ENCODE measurements at regions not wholly inside any gene's neighbourhood (a gene's known extent, or its start where the extent isn't known, plus 50 kb on each side); places are given as distances from the start of the nearest gene placed in this dataset.
"Not testable (repeated sequence)": the region's sequence is repeated elsewhere in the genome, so short reads cannot be mapped to it uniquely, and the experiment has no call there.

- H3K36me3 ChIP-seq (replicated peaks; ENCODE audit: control insufficient read depth, insufficient read depth, low read length): no peaks in the 10 kb centered on the region
- no peak for DNase-seq
- no peaks in the 10 kb centered on the region for H3K27me3 ChIP-seq (ENCODE audit: control insufficient read depth, insufficient read depth, low read length)
- no peak overlapping the region for H3K4me3 ChIP-seq (ENCODE audit: insufficient read depth, low read depth, low read length)
These were observed 629.4 kb downstream of the CBLN4 start for GRCh38 chr20:55375920-55376319.

GRCh38 chr20:55365745-55366144, 639.6 kb downstream of the CBLN4 start:
- Histone ChIP-seq H3K27me3 (ENCODE audit: control insufficient read depth, insufficient read depth, low read length) (no peaks in the 10 kb centered on the region), H3K36me3 (replicated peaks; ENCODE audit: control insufficient read depth, insufficient read depth, low read length) (no peaks in the 10 kb centered on the region), H3K4me3 (ENCODE audit: insufficient read depth, low read depth, low read length) (no peak overlapping the region)
- no peak for DNase-seq

- DNase-seq: no peak
- no peak overlapping the region for H3K4me3 ChIP-seq (ENCODE audit: insufficient read depth, low read depth, low read length)
- no peaks in the 10 kb centered on the region for H3K27me3 ChIP-seq (ENCODE audit: control insufficient read depth, insufficient read depth, low read length)
- H3K36me3 ChIP-seq (replicated peaks; ENCODE audit: control insufficient read depth, insufficient read depth, low read length): no peaks in the 10 kb centered on the region
These were observed 644.4 kb downstream of the CBLN4 start for GRCh38 chr20:55360895-55361294.

GRCh38 chr20:55354720-55355119, 650.6 kb downstream of the CBLN4 start:
- DNase-seq: no peak
- Histone ChIP-seq H3K27me3 (ENCODE audit: control insufficient read depth, insufficient read depth, low read length) (no peaks in the 10 kb centered on the region), H3K36me3 (replicated peaks; ENCODE audit: control insufficient read depth, insufficient read depth, low read length) (no peaks in the 10 kb centered on the region), H3K4me3 (ENCODE audit: insufficient read depth, low read depth, low read length) (no peak overlapping the region)

GRCh38 chr20:55353206-55353605, 652.1 kb downstream of the CBLN4 start:
- no peak for DNase-seq
- no peaks in the 10 kb centered on the region for H3K27me3 ChIP-seq (ENCODE audit: control insufficient read depth, insufficient read depth, low read length)

GRCh38 chr20:55348223-55348622, 657.1 kb downstream of the CBLN4 start:
- no peak for DNase-seq
- H3K36me3 ChIP-seq (replicated peaks; ENCODE audit: control insufficient read depth, insufficient read depth, low read length): no peaks in the 10 kb centered on the region
- no peaks in the 10 kb centered on the region for H3K27me3 ChIP-seq (ENCODE audit: control insufficient read depth, insufficient read depth, low read length)
- H3K4me3 ChIP-seq (ENCODE audit: insufficient read depth, low read depth, low read length): no peak overlapping the region

More at GRCh38 chr20:55353206-55353605, 652.1 kb downstream of the CBLN4 start:
- no peak overlapping the region for H3K4me3 ChIP-seq (ENCODE audit: insufficient read depth, low read depth, low read length)
- no peaks in the 10 kb centered on the region for H3K36me3 ChIP-seq (replicated peaks; ENCODE audit: control insufficient read depth, insufficient read depth, low read length)

- Histone ChIP-seq H3K36me3 (replicated peaks; ENCODE audit: control insufficient read depth, insufficient read depth, low read length) (no peaks in the 10 kb centered on the region), H3K4me3 (ENCODE audit: insufficient read depth, low read depth, low read length) (no peak overlapping the region), H3K27me3 (ENCODE audit: control insufficient read depth, insufficient read depth, low read length) (no peaks in the 10 kb centered on the region)
- no peak for DNase-seq
These were observed 662.5 kb downstream of the CBLN4 start for GRCh38 chr20:55342822-55343221.

- peak; percentile 5 for DNase-seq
- Histone ChIP-seq H3K36me3 (replicated peaks; ENCODE audit: control insufficient read depth, insufficient read depth, low read length) (no peaks in the 10 kb centered on the region), H3K4me3 (ENCODE audit: insufficient read depth, low read depth, low read length) (no peak overlapping the region), H3K27me3 (ENCODE audit: control insufficient read depth, insufficient read depth, low read length) (no peaks in the 10 kb centered on the region)
These were observed 671.5 kb downstream of the CBLN4 start for GRCh38 chr20:55333798-55334197.

GRCh38 chr20:55329108-55329507, 676.2 kb downstream of the CBLN4 start:
- no peak overlapping the region for H3K4me3 ChIP-seq (ENCODE audit: insufficient read depth, low read depth, low read length)
- no peaks in the 10 kb centered on the region for H3K27me3 ChIP-seq (ENCODE audit: control insufficient read depth, insufficient read depth, low read length)
- DNase-seq: no peak
- H3K36me3 ChIP-seq (replicated peaks; ENCODE audit: control insufficient read depth, insufficient read depth, low read length): no peaks in the 10 kb centered on the region

GRCh38 chr20:55322745-55323144, 682.6 kb downstream of the CBLN4 start:
- Histone ChIP-seq H3K27me3 (ENCODE audit: control insufficient read depth, insufficient read depth, low read length) (no peaks in the 10 kb centered on the region), H3K36me3 (replicated peaks; ENCODE audit: control insufficient read depth, insufficient read depth, low read length) (no peaks in the 10 kb centered on the region), H3K4me3 (ENCODE audit: insufficient read depth, low read depth, low read length) (no peak overlapping the region)
- no peak for DNase-seq

- H3K27me3 ChIP-seq (ENCODE audit: control insufficient read depth, insufficient read depth, low read length): no peaks in the 10 kb centered on the region
- H3K36me3 ChIP-seq (replicated peaks; ENCODE audit: control insufficient read depth, insufficient read depth, low read length): no peaks in the 10 kb centered on the region
- no peak overlapping the region for H3K4me3 ChIP-seq (ENCODE audit: insufficient read depth, low read depth, low read length)
- DNase-seq: no peak
These were observed 688.6 kb downstream of the CBLN4 start for GRCh38 chr20:55316753-55317152.

GRCh38 chr20:55310844-55311243, 694.5 kb downstream of the CBLN4 start:
- H3K27me3 ChIP-seq (ENCODE audit: control insufficient read depth, insufficient read depth, low read length); H3K4me3 ChIP-seq (ENCODE audit: insufficient read depth, low read depth, low read length); DNase-seq; H3K36me3 ChIP-seq (replicated peaks; ENCODE audit: control insufficient read depth, insufficient read depth, low read length): not testable (repeated sequence)

GRCh38 chr20:55291261-55291660, 714.1 kb downstream of the CBLN4 start:
- Histone ChIP-seq H3K36me3 (replicated peaks; ENCODE audit: control insufficient read depth, insufficient read depth, low read length) (no peaks in the 10 kb centered on the region), H3K4me3 (ENCODE audit: insufficient read depth, low read depth, low read length) (no peak overlapping the region), H3K27me3 (ENCODE audit: control insufficient read depth, insufficient read depth, low read length) (no peaks in the 10 kb centered on the region)
- DNase-seq: no peak

GRCh38 chr20:55283889-55284288, 721.4 kb downstream of the CBLN4 start:
- DNase-seq: no peak
- Histone ChIP-seq H3K27me3 (ENCODE audit: control insufficient read depth, insufficient read depth, low read length) (no peaks in the 10 kb centered on the region), H3K36me3 (replicated peaks; ENCODE audit: control insufficient read depth, insufficient read depth, low read length) (no peaks in the 10 kb centered on the region), H3K4me3 (ENCODE audit: insufficient read depth, low read depth, low read length) (no peak overlapping the region)

- no peak for DNase-seq
- no peaks in the 10 kb centered on the region for H3K27me3 ChIP-seq (ENCODE audit: control insufficient read depth, insufficient read depth, low read length)
- no peak overlapping the region for H3K4me3 ChIP-seq (ENCODE audit: insufficient read depth, low read depth, low read length)
- H3K36me3 ChIP-seq (replicated peaks; ENCODE audit: control insufficient read depth, insufficient read depth, low read length): no peaks in the 10 kb centered on the region
These were observed 732.2 kb downstream of the CBLN4 start for GRCh38 chr20:55273149-55273548.

- H3K36me3 ChIP-seq (replicated peaks; ENCODE audit: control insufficient read depth, insufficient read depth, low read length): no peaks in the 10 kb centered on the region
- H3K27me3 ChIP-seq (ENCODE audit: control insufficient read depth, insufficient read depth, low read length): no peaks in the 10 kb centered on the region
- no peak for DNase-seq
- no peak overlapping the region for H3K4me3 ChIP-seq (ENCODE audit: insufficient read depth, low read depth, low read length)
These were observed 733.9 kb downstream of the CBLN4 start for GRCh38 chr20:55271371-55271770.
